ENCODE measurements at regions not wholly inside any gene's neighbourhood (a gene's known extent, or its start where the extent isn't known, plus 50 kb on each side); places are given as distances from the start of the nearest gene placed in this dataset.
"Not testable (repeated sequence)": the region's sequence is repeated elsewhere in the genome, so short reads cannot be mapped to it uniquely, and the experiment has no call there.

DNA sequence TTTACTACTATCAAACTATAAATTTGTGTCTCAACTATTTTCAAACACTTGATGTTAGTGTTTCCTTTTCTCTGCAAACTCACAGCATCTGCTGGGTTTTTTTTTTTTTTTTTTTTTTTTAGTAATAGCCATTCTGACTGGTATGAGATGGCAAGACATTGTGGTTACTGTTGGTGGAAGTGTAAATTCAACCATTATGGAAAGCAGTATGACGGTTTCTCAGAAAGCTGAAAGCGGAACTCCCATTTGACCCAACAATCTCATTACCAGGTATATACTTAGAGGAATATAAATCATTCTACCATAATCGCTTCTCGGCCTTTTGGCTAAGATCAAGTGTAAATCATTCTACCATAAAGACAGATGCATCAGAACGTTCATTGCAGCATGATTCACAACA, 608.3 kb upstream of the ZP4 start:
- no peak for DNase-seq

DNA sequence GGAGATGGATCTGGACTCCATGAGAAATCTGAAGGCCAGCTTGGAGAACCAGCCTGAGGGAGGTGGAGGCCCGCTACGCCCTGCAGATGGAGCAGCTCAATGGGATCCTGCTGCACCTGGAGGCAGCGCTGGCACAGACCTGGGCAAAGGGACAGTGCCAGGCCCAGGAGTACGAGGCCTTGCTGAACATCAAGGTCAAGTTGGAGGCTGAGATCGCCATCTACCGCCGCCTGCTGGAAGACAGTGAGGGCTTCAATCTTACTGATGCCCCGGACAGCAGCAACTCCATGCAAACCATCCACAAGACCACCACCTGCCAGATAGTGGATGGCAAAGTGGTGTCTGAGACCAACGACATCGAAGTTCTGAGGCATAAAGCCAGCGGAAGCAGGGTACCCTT, 601.5 kb upstream of the ZP4 start:
- no peak for DNase-seq

DNA sequence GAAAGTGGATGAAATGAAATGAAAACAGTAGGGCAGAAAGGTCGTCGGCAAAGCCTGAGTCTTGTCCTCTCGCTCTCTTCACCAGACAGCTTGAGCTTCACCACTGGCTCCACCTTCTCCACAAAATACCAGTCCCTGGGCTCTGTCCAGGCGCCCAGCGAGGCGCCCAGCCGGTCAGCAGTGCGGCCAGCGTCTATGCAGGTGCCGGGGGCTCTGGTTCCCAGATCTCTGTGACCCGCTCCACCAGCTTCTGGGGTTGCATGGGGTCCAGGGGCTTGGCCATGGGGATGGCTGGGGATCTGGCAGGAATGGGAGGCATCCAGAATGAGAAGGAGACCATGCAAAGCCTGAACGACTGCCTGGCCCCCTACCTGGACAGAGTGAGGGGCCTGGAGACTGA, 600.5 kb upstream of the ZP4 start:
- no peak for DNase-seq

DNA sequence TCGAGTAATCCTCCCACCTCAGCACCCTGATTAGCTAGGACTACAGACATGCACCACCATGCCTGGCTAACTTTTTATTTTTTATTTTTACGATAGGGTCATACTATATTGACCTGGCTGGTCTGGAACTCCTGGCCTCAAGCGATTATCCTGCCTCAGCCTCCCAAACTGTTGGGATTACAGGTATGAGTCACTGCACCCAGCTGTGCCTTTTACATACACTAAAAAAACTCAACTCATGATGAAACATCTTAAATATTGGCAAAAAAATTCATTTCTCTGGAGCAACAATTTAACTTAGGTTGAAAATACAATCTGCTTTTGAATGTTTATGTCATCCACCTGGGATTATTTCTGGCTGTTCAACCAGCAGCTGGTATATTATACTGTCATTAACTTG, 598.3 kb upstream of the ZP4 start:
- DNase-seq, result no peak

GRCh38 chr1:238488401-238488800, 597.7 kb upstream of the ZP4 start:
- DNase-seq, result no peak

DNA sequence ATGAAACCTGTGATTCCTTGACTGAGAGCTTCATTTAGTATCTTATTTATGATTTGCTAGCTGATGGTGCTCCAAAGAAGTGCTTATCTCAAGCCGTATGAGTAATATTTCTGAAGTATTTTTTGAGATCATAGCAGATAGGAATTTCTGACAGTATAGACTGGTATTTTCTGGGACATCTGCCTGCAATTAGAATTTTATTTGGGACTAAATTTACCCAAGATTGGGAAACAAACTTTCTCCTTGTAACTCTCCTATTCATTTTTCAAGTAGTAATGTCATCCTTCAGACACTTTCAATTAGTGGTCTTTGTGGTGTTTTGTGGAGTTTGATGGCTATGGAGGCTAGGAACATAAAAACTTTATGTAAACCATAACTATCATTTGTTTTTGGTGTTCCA, 597.2 kb upstream of the ZP4 start:
- DNase-seq, result no peak

- no peak for DNase-seq
Measured at GRCh38 chr1:238485912-238486209, 595.1 kb upstream of the ZP4 start.

DNA sequence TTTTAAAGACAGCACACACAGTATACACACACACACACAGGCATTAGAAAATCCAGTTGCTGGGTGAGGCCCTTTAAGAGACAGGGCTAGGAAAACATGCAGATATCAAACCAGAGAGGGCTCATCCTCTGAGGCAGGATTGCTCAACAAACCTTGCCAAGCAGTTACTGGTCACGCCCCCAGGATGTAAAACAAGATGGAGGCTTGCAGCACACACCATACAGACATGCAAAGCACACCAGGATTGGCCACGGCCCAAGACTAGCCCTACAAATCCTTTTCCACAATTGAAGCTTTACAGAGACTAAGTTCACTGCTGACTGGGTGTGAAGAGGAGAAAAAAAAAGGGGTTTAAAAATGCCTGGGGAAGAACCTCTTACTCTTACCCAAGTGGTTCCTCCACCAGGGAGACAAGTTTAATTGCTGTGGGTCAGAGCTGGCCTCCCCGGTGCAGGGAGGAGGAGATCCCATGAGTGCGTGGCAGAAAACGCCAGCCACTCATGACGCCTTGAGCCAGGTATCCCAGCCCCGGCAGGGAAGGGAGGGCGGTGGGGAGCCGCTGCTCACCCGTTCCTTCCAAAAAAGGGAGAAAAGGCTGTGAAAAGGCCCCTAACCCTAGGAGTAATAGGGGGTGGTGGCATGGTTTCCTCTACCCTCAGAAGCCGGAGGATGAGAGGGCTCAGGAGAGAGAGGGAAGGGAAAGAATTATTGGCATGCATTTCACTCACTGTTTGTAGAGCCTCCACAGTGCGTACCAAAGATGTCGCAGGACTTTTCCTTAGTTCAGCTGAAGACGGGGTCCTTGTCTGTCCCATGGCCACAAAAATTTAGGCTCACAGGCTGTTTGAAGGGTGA, 594.6 kb upstream of the ZP4 start:
- no peak for DNase-seq

GRCh38 chr1:238484121-238484520, 593.4 kb upstream of the ZP4 start:
- DNase-seq, result no peak

DNA sequence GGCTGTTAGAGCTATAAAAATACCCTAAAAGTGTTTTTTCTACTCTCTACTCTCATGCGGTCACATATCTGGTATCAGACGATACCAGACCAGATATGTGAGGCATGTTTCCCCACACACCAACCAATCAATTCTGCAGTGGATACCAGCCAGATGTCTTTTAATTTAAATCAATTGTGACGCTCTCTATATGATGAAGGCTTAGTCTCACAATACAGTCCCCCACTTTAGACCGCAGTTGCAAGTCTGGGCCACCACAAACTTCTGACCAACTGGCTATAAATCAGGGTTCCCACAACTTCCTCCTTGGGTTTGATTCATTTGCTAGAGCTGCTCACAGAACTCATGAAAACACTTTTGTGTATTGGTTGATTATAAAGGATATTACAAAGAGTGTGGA, 586.1 kb upstream of the ZP4 start:
- DNase-seq, result no peak

DNA sequence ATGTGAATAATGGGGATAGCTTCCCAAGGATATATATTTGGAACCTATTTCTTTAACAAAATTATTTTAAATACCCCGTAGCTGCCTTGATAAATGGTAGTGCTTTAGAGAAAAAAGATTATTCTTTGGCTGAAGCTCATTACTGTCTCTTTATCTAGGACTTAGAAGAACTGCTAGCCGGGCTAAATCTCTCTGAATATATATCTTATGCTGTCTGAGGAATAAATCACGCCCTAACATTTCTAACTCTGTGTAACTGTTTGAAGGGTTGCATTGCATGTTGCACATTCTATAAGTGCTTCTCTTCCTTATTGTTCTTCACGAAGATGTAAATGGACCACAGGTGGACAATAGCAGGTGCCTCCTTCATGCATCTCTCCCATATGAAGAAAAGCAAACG, 585.0 kb upstream of the ZP4 start:
- no peak for DNase-seq

DNA sequence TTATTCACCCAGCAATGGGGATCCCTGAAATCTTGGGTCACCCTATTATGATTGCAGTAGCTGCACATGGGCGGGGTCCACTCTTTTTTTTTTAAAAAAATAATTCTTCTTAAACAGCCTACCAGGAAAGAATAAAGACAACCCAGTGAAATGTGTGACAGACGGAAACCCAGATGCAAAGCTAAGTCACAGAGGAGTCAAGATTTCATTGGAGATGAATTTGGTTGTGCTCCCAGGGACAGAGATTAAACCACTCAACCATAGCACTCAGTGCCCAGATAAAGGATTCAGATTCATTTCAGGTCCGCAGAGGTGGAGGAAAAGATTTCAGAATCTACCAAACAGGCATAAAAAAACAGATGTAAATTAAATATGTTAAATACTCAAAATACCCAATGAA, 583.5 kb upstream of the ZP4 start:
- DNase-seq, result no peak

GRCh38 chr1:238469146-238469631, 578.5 kb upstream of the ZP4 start:
- no peak for DNase-seq

GRCh38 chr1:238468068-238468467, 577.3 kb upstream of the ZP4 start:
- DNase-seq, result no peak

- no peak for DNase-seq
Measured at GRCh38 chr1:238466459-238466858, 575.7 kb upstream of the ZP4 start.

- DNase-seq, result no peak
Measured at GRCh38 chr1:238465449-238465848, 574.7 kb upstream of the ZP4 start.

DNA sequence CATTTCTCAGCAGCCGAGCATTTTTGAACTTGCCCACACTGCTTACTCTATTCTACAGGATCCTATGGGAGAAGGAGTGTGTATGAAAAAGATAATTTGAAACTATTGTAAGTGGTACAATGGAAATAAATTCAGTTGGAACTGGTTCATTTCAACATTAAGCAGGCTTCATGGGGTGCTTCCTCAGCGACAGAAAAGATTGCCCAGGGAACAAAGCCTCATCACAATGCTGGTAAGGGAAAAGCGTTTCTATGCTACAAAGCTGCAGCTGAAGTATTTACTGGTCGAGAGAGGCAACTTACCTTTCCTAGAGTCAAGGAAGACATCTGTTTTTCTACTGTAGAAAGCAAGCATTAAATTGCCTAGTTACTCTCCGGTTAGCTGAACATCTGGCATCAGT, 568.2 kb upstream of the ZP4 start:
- no peak for DNase-seq

- DNase-seq, result no peak
Measured at GRCh38 chr1:238457610-238458009, 566.9 kb upstream of the ZP4 start.

- no peak for DNase-seq
Measured at GRCh38 chr1:238451781-238452310, 561.1 kb upstream of the ZP4 start.

GRCh38 chr1:238450976-238451375, 560.3 kb upstream of the ZP4 start:
- DNase-seq, result no peak

DNA sequence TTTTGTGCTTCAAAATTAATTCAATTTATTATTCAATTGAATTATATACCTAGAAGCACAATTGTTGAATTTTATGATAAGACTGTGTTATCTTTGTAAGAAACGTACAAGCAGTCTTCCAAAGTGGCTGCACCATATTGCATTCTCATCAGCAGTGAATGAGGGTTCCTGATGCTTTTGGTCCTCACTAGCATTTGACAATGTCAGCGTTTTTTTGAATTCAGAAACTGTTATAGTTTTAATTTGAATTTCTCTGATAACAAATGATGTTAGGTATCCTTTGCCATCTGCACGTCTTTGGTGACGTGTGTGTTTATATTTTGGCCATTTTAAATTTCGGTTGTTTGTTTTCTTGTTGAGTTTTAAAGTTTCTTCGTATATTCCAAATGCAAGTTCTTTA, 553.0 kb upstream of the ZP4 start:
- DNase-seq, result no peak

DNA sequence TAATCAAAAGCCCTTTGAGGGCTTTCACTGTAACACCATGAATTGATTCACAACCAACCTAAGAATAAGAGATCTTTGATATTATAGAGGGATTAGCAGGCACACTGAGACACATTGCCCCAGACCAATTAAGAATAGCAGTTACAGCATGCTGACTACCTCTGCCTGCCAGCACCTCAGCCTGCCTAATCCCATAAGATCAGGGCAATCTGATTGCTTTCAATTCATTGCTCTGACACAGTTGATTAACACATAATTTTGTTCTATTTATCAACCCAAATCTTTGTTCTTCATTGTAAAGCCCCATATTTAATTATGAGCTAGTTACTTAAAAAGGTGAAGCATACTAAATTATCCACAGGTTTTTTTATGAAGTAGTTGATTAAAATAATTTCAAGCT, 548.8 kb upstream of the ZP4 start:
- no peak for DNase-seq

DNA sequence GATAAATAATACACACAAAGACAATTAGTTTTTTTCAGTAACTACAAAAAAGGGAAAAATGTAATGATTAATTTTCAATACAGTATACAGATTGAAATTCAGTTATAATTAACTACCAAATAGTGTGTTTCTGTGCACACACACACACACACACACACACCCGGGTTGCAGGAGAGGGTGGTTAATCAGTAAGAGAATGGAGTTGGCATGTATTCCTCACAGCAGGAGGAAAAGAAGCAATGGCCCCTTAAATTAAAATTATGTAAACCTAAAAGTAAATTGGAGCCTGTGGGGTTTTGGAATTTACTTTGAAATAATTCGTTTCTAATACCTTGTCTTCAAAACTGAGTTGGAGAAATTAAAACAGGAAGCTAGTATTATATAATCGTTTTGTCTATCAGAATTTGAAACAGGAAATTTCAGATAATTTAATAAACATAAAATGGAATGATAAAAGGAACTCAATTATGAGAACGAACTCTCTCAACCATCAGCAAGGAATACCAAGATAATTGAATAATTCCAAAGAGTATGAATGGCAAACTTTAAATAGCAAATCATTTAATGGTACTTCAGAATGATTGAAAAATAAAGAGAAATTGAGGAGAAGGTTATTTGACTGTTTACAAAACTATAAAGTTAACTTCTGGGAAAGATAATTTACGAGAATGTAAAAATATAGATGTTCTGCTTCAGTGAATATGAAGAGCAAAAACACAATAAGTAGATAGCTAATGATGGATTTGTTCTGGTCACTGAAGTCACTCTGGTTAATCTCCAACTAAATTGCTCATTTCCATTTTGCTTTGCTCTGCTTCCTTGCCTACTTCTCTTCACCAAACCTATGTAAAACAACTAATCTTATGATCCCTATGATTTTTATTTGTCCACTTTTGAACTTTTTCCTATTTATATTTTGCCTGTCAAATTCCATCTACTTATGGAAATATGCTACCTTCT, 547.9 kb upstream of the ZP4 start:
- DNase-seq, result no peak

- not testable (repeated sequence) for DNase-seq
Measured at GRCh38 chr1:238429703-238430102, 539.0 kb upstream of the ZP4 start.

Measured in activated naive CD4-positive, alpha-beta T cell treated with Interleukin-2 at 50 U/mL for 16 hours (primary cell).